DMS79 (cell line): ENCODE measurements at regions not wholly inside any gene's neighbourhood (a gene's known extent, or its start where the extent isn't known, plus 50 kb on each side); places are given as distances from the start of the nearest gene placed in this dataset.

Source experiments
- DNase-seq: peaks from one replicate; lab custom pipeline; 2025; lab: John Stamatoyannopoulos, UW

DNA sequence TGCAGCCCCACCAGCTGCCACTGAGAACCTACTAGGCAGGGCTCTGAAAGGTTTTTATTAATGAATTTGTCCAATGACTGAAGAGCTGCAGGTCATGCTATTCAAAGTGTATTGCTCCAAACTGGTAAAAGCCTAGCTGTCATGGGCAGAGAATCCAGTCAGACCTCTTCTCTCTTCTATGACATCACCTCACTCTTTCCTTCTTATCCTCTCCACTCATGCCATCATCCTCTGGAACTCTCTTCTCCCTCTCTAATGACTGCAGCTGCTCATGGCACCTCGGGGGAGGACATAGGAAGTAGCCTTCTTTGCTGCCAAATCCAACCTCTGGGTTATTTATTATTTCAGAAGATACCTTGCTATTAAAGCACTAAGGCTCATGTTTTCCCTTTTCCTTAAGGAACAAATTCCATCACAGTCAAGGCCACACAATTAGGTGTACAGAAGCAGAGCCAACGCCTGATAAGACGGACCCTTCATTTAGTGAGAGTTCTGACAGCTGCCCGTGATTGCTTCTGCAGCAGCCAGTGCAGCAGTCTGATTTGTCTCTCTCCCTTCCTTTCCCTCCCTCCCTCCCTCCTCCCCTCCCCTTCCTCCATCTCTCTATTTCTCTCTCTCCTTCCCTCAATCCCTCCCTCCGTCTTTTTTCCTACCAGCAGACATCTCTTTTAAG is 87.0 kb upstream of the ONECUT1 start:
- no peak for DNase-seq

DNA sequence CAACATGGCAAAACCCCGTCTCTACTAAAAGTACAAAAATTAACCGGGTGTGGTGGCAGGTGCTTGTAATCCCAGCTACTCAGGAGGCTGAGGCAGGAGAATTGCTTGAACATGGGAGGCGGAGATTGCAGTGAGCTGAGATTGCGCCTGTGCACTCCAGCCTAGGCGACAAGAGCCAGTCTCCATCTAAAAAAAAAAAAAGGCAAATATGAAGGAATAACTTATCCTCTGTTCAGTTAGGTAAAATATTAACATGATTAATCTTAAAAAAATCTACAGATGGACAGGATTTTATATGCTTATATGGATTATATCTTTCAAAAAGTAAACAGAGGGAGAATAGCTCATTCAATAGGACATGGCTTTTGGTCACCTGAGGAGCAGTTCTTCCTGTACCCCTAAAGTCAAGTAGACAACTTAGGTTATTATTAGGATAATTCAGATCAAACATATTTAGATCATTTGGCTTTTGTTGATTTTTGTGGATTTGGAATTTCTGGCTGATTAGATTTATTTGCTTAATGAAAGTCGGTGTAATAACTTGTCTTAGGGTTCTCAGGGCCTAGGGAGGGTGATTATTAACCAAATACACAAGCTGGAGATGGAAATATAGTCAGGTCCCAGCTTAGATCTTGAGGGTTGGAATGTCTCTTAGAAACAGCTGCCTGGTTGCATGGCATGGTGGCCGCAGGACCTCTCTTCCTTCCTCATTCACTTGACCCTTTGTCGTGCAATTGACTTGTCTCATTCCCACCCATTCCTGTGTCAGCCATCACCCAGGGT is 82.1 kb upstream of the ONECUT1 start:
- no peak for DNase-seq

DNA sequence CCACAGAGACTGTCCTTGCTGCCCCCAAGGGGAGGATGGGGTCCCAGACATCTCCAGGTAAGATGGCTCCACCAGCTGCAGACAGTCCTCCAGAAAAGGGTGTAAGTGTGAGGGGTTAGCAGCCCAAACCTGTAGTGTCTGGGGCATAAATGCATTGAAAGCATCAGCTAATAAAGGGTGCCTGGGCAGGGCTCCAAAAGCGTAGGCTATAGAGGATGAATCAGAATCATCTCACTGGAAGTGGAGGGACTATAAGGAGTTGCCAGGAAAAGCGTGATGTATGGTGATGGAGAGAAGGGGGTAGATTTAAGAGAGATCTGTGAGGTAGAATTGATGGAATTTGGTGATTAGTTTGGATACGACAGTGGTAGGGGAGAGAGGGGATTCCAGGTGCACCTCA is 79.9 kb upstream of the ONECUT1 start:
- DNase-seq, result no peak

DNA sequence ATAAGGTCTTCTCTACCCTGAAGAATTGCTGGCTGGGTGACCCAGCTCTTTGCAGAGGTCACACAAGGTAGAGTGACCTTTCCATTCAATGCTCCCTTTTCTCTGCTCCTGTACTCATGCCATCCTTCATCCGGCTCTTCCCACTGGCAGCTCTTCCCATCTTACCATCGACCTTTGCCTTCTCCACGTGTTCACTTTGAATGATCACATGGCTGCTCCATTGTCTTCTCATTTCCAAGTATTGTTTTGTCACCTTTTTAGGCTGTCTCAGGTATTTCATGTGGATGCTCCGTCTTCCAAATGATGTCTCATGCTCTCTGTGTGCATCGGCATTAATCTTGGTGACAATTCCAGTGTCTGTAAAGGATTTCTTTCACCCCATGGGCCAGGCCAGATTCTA is 76.6 kb upstream of the ONECUT1 start:
- DNase-seq, result no peak

DNA sequence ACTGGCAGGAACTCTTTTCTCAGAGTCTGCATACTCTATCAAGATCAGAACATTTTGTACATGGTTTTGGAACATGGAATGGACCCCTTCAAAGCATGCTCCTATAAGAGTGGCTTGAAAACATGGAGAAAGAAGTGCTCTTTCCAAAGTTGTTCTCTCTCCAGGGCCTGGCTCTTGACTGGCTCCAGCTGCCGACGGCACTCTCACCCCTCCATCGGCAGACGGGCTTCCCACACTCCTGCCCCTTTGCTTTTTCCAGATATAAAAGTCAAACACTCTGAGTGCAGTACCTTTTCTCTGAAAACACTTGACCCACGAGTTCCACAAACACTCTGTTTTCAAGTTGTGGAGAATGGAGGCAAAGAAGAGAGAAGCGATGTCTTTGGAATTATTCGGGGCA is 72.5 kb upstream of the ONECUT1 start:
- no peak for DNase-seq

GRCh38 chr15:52858782-52859176 is 68.6 kb upstream of the ONECUT1 start:
- DNase-seq, result no peak

GRCh38 chr15:52857937-52858781 is 68.0 kb upstream of the ONECUT1 start:
- no peak for DNase-seq

DNA sequence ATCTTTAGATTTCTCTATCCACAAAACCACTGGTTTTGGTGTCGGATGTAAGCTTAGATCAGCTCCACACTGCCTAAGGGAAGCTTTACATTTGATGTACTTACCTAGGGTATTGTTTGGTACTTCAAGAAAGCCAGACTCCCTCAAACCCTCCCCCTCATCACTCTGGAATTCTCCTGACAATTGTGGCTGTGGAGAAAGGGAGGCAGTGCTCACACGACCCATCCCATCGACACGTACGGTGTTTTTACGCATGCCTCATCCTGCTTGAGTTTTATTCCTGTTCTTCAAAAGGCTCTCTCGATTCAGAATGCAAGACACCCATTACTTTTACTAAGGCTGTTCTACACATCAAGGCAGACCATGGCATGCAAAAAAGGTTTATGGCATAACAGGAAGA is 67.3 kb upstream of the ONECUT1 start:
- no peak for DNase-seq

DNA sequence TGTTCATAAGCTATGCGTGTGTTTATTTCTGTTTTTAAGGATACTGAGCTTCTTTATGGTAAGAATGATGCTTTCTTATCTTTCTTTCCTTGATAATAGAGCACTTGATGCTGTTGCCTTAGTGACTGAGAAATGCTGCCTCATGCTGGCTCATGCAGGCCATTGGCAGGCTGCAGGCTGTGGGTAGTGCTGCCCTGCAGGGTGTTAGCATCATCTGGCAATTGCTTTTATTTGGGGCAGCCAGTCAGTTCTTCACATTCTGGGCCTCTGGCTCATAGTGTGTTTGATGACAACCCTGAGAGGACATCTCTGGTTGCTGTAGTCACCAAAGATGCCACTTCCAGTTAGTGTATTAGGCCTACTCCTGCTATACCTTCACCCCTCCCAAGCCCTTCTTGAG is 66.2 kb upstream of the ONECUT1 start:
- DNase-seq, result no peak

DNA sequence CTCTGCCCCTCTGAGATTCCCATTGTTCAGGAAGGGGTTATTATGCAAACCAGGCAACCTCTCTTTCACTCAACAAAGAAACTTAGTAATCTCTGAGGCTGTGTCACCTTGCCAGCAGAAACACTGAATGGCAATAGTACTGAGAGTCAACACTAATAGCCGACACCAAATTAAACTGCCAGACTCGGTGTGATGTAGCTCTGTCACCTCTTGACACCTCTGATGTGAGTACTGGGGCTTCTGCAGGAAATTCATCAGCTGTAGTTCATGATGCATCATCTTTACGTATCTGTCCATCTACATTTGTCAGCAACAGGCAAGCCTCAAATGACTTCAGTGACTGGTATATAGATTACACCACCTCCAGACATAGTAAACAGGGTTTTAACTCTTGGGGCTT is 65.0 kb upstream of the ONECUT1 start:
- no peak for DNase-seq

- no peak for DNase-seq
Observed at GRCh38 chr15:52844823-52845222, 54.7 kb upstream of the ONECUT1 start.
